Central memory CD8-positive, alpha-beta T cell (primary cell): ENCODE measurements at regions not wholly inside any gene's neighbourhood (a gene's known extent, or its start where the extent isn't known, plus 50 kb on each side); places are given as distances from the start of the nearest gene placed in this dataset.

Experiments used
- ATAC-seq: fragments of 150-1000 bp; cut with Tn5 transposase; replicated peaks from 2 replicates; pipeline ENCODE4 v1.10.0; 2022; ENCODE audit warnings: mild to moderate bottlenecking, moderate FRiP score, moderate number of reproducible peaks; ENCODE audit not compliant: poor library complexity, severe bottlenecking; ENCODE audit errors: extremely low read depth
- DNase-seq, 2 donors: peaks; one replicate each; pipeline ENCODE4 v3.0.0; 2021; ENCODE audit warnings: low spot score in 2 of 2
- H3K27ac Mint-ChIP-seq: one replicate; pipeline ENCODE4 v1.8.0; 2022; ENCODE audit warnings: low read depth, mild to moderate bottlenecking, moderate library complexity, mixed read lengths
- H3K27me3 Mint-ChIP-seq: one replicate; pipeline ENCODE4 v1.8.0; 2022; ENCODE audit warnings: mixed read lengths
- H3K36me3 Mint-ChIP-seq: one replicate; pipeline ENCODE4 v1.8.0; 2022; ENCODE audit warnings: mild to moderate bottlenecking, moderate library complexity, mixed read lengths; ENCODE audit not compliant: insufficient read depth
- H3K4me1 Mint-ChIP-seq: one replicate; pipeline ENCODE4 v1.8.0; 2022; ENCODE audit warnings: mixed read lengths
- H3K4me3 Mint-ChIP-seq: one replicate; pipeline ENCODE4 v1.8.0; 2022; ENCODE audit warnings: mild to moderate bottlenecking, moderate library complexity, mixed read lengths
- H3K9me3 Mint-ChIP-seq: one replicate; pipeline ENCODE4 v1.8.0; 2022; ENCODE audit warnings: mixed read lengths

DNA sequence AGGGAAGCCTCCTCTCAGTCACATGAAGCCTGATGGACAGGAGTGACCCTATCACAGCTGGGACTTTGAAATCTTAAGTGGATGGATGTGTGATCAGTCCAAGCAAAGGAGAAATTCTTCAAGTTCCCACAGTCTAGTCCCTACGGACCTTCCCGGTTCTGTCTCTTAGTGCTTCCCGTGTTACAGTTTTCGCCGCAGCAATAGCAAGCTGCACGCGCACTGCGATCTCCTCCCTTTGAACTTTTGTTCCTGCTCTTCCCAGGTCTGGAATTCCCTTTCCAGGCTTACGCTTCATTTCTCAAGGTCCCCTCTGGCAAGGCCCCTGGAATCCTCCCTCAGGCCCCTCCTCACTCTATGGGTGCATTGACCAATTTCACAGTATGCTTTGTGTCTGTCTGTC is 89.2 kb downstream of the VEGFA start:
- peaks cover 11% of the 10 kb centered on the region for H3K27me3 Mint-ChIP-seq
- H3K4me1 Mint-ChIP-seq = no peaks in the 10 kb centered on the region
- no peaks in the 10 kb centered on the region for H3K9me3 Mint-ChIP-seq
- DNase-seq = no peak
- no peaks in the 10 kb centered on the region for H3K36me3 Mint-ChIP-seq
- ATAC-seq = no peak
- peak overlapping the region; percentile 9 for H3K27ac Mint-ChIP-seq
- H3K4me3 Mint-ChIP-seq = no peak overlapping the region

DNA sequence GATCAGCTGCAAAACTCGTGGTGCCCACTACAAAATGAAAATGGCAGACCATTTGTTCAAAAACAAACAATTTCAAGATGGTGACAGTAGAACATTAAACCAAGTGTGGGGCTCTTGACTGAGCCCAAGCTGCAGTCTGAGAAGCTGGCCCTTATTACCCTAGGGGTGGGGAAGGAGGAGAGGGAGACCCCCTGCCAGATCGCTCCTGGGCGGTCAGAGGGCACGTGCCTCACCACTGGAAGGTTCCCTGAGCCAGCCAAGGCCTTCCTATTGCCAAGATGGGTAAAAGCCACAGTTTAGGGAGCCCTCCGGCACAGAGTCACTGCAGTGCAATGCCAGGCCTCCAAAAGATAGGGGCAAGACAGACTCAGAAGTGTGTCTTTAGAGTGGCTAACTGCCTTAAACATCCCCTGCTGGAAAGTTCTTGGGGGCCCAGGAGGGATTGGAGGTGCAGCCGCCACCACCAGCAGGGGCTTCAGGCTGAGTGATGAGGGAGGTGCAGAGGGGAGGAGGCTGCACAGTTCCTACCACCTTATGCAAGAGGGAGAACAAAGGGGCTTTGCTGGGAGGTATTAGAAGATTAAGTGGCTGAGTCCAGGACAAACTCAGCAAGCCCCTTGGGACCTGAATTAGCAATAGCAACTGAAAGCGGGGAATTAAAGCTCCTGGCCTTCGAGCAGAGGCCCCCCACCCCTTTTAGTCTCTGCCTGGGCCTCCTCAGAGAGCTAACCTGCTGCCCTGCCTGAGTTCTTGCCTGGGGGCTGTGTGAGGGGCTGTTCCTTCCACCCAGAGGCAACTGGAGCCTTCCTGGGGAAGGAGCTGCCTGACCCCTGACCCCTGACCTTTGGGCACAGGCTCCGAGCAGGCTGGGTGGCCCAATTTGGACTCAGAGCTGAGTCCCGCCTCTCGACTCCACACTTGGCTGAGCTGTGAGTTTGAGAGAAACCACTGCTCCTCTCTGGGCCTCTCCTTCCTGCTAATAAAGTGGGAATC is 88.4 kb downstream of the VEGFA start:
- Mint-ChIP-seq H3K27me3 (peaks cover 8% of the 10 kb centered on the region), H3K4me1 (no peaks in the 10 kb centered on the region), H3K36me3 (no peaks in the 10 kb centered on the region), H3K4me3 (no peak overlapping the region), H3K27ac (no peak overlapping the region), H3K9me3 (no peaks in the 10 kb centered on the region)
- DNase-seq (no peak), ATAC-seq (no peak)

DNA sequence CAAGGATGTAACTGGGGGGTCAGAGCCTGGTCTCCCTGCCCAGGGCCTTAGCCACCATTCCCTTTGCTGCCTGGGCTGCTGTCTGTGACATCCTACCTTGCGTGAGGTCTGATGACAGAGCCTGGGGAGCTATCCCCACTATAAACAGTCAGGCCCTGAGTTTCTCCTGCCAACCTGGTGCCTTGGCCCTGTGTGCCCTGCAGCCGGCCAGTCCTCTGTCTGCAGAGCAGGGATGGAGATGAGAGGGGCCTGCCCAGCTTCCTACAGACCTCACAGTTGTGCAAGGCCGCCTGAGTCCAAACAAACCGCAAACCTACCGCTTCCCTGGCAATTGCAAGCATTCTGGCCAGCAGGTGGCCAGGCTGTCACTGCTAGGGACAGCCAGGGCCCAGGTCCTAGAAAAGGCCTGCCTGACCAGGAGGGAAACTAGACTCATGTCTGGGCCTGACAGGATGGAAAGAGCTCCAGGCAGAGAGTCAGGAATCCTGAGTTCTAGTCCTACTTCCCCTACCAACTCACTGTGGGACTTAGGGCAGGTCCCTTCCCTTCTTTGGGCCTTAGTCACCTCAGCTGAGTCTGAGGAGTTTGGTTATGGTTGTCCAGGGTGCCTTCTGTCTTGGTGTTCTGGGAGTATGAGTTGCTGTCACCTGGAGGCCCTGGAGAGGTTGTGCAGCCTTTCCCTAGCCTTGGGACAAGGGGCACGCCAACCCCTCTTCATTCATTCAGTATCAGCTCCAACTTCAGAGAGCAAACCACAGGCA is 86.2 kb downstream of the VEGFA start:
- no peak overlapping the region for H3K27ac Mint-ChIP-seq
- H3K27me3 Mint-ChIP-seq = no peaks in the 10 kb centered on the region
- no peaks in the 10 kb centered on the region for H3K36me3 Mint-ChIP-seq
- DNase-seq (no peak), ATAC-seq (no peak)
- H3K9me3 Mint-ChIP-seq = no peaks in the 10 kb centered on the region
- H3K4me1 Mint-ChIP-seq = no peaks in the 10 kb centered on the region
- H3K4me3 Mint-ChIP-seq = no peak overlapping the region

DNA sequence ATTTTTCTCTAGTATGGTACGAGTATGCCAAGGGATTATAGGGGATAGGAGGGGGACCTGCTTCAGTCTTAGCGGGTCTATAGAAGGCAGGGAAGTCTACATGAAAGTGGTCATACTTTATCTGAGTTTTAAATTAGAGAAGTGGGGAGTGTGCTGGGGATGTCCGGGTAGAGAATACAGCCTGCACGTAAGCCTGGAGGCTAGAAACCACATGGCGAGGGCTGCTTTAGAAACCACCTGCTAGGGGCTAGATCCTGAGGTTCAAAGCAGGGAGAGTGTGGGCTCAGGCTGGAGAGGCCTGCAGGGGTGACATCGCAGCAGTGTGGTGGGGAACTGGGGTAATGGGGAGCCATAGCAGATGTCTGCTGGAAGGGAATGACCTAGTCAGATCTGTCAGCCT is 85.2 kb downstream of the VEGFA start:
- no peak overlapping the region for H3K27ac Mint-ChIP-seq

DNA sequence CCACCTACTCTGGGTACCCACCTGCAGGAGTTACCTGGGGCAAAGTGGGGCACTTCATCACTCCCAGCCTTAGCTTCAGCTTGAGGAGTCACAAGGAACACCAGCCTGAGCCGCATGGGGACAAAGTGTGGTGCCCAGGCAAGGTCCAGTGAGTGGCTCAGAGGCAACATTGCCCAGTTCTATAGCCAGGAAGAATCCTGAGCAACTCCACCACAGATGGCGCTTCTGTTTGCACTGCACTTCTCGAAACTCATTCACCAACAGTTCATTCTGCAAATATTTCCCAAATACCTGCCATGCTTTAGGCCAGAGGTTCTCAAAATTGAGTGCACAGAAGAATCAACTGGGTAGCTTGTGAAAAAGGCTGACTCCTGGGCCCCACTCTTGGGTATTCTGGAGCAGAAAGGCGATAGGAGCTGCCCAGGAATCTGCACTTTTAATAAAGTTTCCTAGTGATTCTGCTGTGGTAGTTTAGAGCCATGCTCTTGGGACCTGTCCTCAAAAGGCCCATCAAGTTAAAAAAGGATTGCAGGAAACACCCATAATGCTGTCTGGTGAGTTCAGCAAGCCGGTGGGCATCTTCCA is 83.1 kb downstream of the VEGFA start:
- no peak for ATAC-seq
- H3K4me3 Mint-ChIP-seq = no peak overlapping the region
- H3K27ac Mint-ChIP-seq = no peak overlapping the region
- peaks cover 4% of the 10 kb centered on the region for H3K27me3 Mint-ChIP-seq
- H3K4me1 Mint-ChIP-seq = no peaks in the 10 kb centered on the region
- DNase-seq = no peak
- H3K36me3 Mint-ChIP-seq = no peaks in the 10 kb centered on the region
- H3K9me3 Mint-ChIP-seq = no peaks in the 10 kb centered on the region

More for the DNA sequence above, 85.2 kb downstream of the VEGFA start:
- H3K9me3 Mint-ChIP-seq = no peaks in the 10 kb centered on the region
- no peak overlapping the region for H3K4me3 Mint-ChIP-seq
- DNase-seq = no peak
- ATAC-seq = no peak
- H3K36me3 Mint-ChIP-seq = no peaks in the 10 kb centered on the region
- H3K27me3 Mint-ChIP-seq = no peaks in the 10 kb centered on the region
- no peaks in the 10 kb centered on the region for H3K4me1 Mint-ChIP-seq

DNA sequence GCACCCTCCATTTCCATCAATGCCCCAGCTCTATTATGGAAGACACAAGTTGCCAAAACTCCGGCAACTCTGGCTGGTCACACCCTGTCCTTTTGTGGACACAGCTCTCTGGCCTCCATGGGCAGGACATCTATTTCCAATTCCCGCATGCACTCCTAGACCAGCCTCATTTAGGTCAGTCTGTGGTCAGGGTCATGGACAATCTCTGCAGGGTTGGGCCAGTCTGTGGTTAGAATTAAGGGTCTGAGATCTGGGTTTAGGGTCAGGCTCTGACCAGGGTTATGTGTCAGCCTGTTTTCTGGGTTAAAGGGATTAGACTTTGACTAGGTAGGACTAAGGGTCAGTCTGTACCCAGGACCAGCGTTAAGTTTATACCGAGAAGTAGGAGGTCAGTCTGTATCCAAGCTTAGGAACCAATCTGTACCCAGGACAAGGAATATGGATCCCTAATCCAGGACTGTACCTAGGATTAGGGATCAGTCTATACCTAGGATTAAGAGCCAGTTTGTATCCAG is 82.4 kb downstream of the VEGFA start:
- no peaks in the 10 kb centered on the region for H3K9me3 Mint-ChIP-seq
- ATAC-seq (no peak), DNase-seq (no peak)
- peaks cover 11% of the 10 kb centered on the region for H3K27me3 Mint-ChIP-seq
- H3K36me3 Mint-ChIP-seq = no peaks in the 10 kb centered on the region
- H3K27ac Mint-ChIP-seq = no peak overlapping the region
- H3K4me3 Mint-ChIP-seq = no peak overlapping the region
- H3K4me1 Mint-ChIP-seq = no peaks in the 10 kb centered on the region

DNA sequence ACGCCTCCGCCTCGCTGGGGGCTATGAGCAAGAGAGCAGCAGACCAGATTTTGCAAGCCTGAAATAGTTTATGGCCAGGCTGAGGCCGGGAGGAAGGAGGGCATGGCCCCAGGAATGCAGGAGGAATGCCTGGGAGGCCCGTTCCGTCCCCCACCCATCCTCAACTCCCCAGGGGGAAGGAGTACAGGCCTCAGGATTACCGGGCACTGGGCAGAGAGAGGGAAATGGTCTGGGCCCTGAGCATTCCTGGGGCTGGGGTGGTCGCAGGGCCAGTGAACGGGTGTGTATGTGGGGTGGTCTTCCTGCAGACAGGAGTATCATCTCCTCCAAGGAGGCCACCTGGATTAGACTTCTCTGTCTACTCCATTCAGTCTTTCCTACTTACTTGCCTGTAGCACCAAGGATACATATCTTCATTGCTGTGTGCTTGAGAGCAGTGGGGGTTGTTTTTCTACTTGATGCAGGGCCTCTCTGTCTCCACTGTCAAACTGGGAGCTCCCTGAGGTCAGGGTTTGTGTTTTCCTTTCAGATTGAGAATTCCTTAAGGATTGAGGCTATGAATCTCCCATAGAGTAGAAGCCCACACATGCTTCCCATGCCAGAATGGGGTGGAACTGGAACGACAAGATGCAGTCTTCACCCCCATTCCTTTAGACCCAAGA is 81.3 kb downstream of the VEGFA start:
- H3K27ac Mint-ChIP-seq = no peak overlapping the region
- DNase-seq (no peak), ATAC-seq (no peak)
- H3K36me3 Mint-ChIP-seq = no peaks in the 10 kb centered on the region
- peaks cover 13% of the 10 kb centered on the region for H3K27me3 Mint-ChIP-seq
- no peaks in the 10 kb centered on the region for H3K4me1 Mint-ChIP-seq
- no peak overlapping the region for H3K4me3 Mint-ChIP-seq
- no peaks in the 10 kb centered on the region for H3K9me3 Mint-ChIP-seq

DNA sequence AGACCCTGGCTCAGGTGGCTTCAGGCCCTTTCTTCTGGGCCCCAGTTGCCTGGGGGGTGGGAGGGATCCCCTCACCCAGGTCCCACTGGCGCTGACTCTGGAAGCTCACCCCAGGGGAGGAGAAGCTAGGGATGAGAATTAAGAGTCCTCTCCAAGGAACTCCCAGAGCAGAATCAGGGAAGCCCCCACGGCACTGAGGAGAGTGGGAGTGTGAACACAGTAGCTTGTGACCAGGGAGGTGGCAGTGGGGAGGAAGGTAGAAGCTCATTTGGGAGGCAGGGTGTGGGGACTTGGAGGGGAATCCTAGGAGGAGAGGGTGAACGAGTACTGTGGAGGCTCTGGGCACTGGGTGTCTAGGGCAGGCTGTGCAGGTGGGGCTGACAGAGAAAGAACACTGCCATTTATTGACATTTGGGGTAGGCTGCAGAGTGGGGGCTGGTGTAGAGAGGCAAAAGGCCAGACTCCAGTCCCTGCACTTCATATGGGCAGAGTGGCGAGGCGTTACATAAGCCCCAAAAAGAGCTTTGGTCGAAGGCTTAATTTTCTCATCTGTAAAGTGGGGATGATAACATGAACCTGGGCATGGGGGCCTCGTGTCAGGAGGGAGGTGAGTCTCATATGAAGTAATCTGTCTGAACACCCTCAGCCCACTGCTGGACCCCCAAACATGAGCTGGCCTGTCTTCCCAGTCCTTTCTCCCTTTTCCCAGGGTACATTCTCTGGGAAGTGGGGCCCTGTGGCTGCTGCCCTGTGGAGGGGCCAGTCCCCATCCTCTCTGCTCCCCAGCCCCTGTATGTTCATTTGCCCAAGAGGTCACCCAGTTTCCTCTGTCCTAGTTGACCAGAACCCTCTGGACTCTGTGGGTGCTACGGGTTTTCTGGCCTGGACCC is 80.5 kb downstream of the VEGFA start:
- DNase-seq (no peak), ATAC-seq (no peak)
- Mint-ChIP-seq H3K4me1 (no peaks in the 10 kb centered on the region), H3K36me3 (no peaks in the 10 kb centered on the region), H3K4me3 (no peak overlapping the region), H3K27ac (no peak overlapping the region), H3K9me3 (no peaks in the 10 kb centered on the region), H3K27me3 (peaks cover 16% of the 10 kb centered on the region)

DNA sequence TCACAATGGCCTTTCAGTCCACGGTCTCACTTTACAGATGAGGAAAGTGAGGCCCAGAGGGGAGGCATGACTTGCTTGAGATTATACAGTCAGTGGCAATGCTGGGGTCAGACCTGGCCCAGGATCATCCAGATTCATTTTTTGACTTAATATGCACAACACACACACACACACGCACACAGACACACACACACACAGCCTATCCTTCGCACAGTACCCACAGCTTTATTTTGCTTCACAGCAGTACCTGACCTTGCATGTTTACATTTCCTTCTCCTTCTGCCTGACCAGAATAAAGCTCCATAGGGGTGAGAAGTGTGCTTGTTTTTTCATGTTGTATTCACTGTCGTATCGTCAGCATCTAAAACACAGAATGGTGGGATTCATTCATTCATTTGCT is 79.8 kb downstream of the VEGFA start:
- no peak for ATAC-seq
- DNase-seq = no peak
- Mint-ChIP-seq H3K4me3 (no peak overlapping the region), H3K4me1 (no peaks in the 10 kb centered on the region), H3K27me3 (peaks cover 23% of the 10 kb centered on the region), H3K9me3 (no peaks in the 10 kb centered on the region), H3K27ac (no peak overlapping the region), H3K36me3 (no peaks in the 10 kb centered on the region)

DNA sequence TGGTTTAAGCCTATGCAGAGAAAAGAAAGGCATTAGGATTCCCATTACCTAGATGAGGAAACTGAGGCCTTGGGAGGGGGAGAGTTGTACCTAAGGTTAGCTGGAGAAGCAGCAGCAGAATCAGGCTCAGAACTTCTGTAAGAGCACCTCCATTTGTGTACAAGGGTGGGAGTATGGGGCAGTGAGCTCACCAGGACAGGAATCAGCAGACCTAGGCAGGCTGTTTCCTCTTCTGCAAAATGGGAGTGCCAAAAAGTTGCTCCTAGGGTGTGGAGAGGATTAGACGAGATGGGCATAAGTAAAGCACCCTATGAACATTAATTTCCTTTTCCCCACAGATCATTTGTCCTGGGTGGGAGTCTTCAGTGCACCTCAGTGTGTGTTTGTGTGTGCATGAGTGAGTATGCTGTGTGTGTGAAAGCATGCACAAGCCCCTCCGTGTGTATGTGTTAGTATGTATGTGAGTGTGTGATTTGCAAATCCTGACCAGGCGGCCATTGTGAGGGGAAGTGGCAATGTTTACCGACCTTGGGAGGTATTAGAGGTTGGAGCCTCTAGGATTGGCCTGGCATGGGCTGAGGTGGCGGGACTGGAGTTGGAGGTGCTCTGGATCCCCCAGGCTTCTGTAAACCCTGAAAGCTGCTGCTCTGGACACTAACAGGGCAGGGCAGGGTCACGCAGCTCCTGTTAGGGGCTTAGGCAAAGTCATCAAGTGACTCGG is 78.8 kb downstream of the VEGFA start:
- Mint-ChIP-seq H3K27ac (no peak overlapping the region), H3K27me3 (peaks cover 33% of the 10 kb centered on the region), H3K36me3 (no peaks in the 10 kb centered on the region), H3K4me1 (no peaks in the 10 kb centered on the region), H3K9me3 (no peaks in the 10 kb centered on the region), H3K4me3 (no peak overlapping the region)
- DNase-seq = no peak
- no peak for ATAC-seq
